AG08396 (cell line): ENCODE measurements at regions not wholly inside any gene's neighbourhood (a gene's known extent, or its start where the extent isn't known, plus 50 kb on each side); places are given as distances from the start of the nearest gene placed in this dataset.

Experiments
- DNase-seq: peaks from one replicate; pipeline ENCODE4 v3.0.0; 2012; ENCODE audit warnings: low spot score, mixed read lengths

GRCh38 chr10:78319841-78320240 is 286.2 kb downstream of the RPS24 start:
- no peak for DNase-seq

- no peak for DNase-seq
These were observed 286.8 kb downstream of the RPS24 start for GRCh38 chr10:78320506-78320905.

DNA sequence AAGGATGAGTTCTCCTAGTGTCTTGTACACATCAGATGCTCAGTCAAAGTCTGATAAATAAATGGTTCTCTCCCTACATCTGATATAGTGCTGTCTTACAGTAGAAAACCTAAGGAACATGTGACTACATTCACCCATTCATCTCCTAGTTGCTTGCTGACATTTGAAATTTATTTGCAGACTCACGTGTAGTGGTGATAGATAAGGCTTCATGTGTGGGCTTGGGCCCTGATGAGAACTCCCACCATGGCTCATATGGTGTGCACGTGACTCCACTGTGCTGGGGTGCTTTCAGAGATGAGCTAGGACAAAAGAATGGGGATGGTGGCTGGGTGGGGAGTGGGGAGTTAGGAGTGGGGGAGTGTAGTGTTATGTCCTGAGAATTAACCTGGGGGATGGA is 287.3 kb downstream of the RPS24 start:
- DNase-seq = no peak

DNA sequence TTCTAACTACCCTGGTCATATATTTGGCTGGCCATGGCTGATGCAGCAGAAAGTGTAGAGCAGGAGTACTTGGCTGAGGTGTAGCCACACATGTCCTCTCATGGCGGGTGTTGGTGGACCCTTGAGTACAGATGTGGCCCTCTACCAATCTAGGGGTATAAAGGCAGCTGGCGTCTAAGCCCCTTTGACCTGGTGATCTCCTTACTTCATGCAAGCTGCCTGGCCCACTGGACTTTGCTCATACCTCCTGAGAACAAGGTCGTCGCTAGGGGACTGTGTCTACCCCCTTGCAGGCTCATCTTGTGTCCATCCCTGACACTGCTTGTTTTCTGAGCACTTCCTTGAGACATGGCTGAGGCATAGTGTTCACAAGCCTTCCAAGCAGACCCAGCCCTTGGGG is 287.8 kb downstream of the RPS24 start:
- no peak for DNase-seq

DNA sequence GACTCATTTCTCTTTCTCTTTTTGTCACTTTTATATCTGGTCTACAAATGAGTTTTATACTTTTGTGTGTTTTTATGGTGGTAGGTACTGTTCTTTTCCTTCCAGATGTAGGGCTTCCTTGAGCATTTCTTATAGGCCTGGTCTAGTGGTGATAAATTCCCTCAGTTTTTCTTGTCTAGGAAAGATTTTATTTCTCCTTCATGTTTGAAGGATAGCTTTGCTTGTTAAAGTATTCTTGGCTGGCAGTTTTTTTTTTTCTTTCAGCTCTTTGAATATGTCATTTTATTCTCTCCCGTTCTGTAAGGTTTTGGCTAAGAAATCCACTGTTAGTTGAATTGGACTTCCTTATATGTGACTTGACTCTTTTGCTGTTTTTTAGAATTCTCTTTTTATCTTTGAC is 292.7 kb downstream of the RPS24 start:
- DNase-seq = no peak

DNA sequence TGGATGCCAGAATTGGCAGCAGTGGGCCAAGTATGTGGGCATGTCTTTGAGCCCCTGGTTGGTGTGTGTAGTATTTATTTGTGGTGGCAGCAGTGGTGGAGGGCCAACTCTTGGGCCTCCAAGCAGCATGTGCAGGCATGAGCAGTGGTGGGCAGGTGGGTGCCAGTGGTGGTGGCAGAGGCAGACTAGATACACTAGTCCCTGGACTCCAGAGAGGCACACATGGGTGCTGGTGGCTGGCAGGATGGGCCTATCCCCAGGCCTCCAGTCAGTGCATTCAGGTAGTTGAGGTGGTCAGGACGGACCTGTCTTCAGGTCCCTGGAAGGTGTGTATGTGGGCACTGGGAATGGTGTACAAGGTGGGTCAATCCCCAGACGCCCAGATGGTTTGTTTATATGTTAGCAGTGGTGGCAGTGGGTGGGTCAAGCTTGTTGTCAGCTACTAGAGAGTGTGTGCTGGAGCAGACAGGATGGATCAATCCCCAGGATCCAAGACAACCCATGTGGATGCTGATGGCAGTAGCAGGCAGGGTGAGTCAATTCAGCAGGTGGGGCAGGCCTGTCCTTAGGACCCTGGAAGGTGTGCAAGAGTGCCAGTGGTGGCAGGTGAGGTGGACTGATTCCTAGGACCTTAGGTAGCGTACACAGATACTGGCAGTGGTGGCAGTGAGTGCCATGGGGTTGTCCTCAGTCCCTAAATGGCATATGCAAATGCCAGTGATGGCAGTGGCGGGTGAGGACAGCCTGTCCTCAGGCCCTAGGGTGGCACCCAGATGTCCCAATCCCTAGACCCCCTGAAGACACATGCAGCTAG is 294.3 kb downstream of the RPS24 start:
- no peak for DNase-seq

GRCh38 chr10:78328592-78329404 is 295.1 kb downstream of the RPS24 start:
- no peak for DNase-seq

- DNase-seq = no peak
These were observed 297.2 kb downstream of the RPS24 start for GRCh38 chr10:78330884-78331283.

- DNase-seq = peak; percentile 52
These were observed 297.8 kb downstream of the RPS24 start for GRCh38 chr10:78331391-78331922.

GRCh38 chr10:78332012-78332411 is 298.3 kb downstream of the RPS24 start:
- DNase-seq = no peak

DNA sequence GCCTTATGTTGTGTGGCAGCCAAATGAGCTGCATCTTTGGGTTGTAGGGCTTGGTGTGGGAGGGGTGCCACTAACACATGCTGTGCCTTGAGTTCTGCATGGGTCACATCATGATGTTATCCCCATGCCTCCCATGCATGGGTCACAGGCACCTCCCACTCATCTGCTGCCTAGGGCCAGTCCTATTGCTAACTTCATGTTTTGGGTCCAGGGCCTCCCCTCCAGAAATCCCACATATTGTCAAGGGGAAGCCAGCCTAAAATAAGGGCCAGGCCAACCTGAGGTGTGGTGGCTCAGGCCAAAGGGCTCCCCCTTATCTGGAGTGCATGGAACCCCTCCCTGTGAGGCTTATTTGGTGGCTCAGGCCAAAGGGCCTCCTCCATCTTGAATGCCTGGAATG is 299.0 kb downstream of the RPS24 start:
- no peak for DNase-seq

GRCh38 chr10:78333362-78334143 is 299.9 kb downstream of the RPS24 start:
- DNase-seq = no peak

GRCh38 chr10:78335371-78335690 is 301.7 kb downstream of the RPS24 start:
- DNase-seq = no peak

- peak; percentile 59 for DNase-seq
These were observed 302.2 kb downstream of the RPS24 start for GRCh38 chr10:78335691-78336401.

DNA sequence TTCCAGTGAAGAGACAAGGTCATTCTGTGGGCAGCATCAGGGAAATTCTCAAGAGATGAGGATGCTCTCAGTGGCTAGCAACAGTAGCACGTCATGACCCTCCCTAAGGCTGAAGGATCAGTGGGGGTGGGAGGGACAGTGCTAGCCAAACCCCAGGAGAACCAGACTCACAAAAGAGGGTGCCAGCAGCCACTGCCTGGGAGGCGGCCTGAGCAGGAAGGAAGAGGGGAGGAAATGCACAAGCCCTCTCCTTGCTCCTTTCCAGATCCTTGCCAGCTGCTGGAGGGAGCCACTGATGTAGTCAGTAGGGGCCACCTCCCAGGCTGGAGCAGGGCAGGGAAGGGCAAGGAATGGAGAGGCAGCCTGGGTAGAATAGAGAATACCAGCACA is 302.7 kb downstream of the RPS24 start:
- DNase-seq = peak; percentile 86

- DNase-seq = no peak
These were observed 303.4 kb downstream of the RPS24 start for GRCh38 chr10:78337016-78337415.

DNA sequence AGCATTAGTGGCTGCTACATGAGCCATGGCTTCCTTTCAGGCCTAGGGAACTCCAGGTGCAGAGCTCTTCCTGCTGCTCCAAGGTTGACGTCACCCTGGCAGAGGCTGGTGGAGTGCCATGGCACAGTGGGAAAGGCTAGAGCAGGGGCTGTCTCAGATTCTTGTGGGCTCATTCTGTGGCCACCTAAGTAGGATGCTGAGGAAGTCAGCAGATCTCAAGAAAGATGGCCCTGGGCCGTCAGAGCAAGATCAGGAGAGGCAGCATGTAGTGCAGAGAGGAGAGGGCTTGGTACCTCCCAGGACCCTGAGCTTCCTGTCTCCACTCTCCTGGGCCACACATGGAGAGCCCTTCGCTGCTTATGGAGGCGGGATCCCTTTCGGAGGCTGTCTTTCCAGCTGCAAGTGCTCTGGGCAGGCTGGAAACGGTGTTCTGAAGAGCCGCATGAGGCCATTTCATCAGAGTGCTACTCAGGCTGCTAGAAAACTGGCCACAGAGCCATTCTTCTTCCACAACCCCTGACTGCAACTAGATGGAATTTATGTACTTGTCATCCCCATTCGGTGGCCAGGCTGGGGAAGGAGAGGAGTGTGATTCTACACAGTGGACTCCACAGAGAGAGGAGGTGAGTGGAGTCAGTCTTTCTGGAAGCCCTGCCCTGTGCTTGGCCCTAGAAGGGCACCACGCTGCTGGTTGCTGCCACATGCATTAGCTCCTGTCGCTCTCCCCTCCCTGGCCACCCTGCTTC is 304.2 kb downstream of the RPS24 start:
- DNase-seq = peak; percentile 36

- DNase-seq = no peak
These were observed 305.1 kb downstream of the RPS24 start for GRCh38 chr10:78338717-78339116.

GRCh38 chr10:78339251-78339650 is 305.6 kb downstream of the RPS24 start:
- DNase-seq = peak; percentile 1

GRCh38 chr10:78341953-78342614 is 308.4 kb downstream of the RPS24 start:
- DNase-seq = no peak
